DOHH2 (cell line): ENCODE measurements at regions not wholly inside any gene's neighbourhood (a gene's known extent, or its start where the extent isn't known, plus 50 kb on each side); places are given as distances from the start of the nearest gene placed in this dataset.

Experiments used
- H3F3A ChIP-seq: fragments of 200-600 bp; sonication (generic), shearing (Covaris generic); 2 replicates; pipeline ENCODE4 v1.6.0; 2016; ENCODE audit warnings: antibody characterized with exemption, mild to moderate bottlenecking; ENCODE audit not compliant: control insufficient read depth, insufficient read depth
- H3K27ac ChIP-seq: fragments of 200-600 bp; sonication (generic); 2 replicates; pipeline ENCODE4 v1.5.1; 2014; ENCODE audit warnings: low read depth, mild to moderate bottlenecking, low read length, moderate library complexity
- H3K27me3 ChIP-seq: fragments of 200-600 bp; sonication (generic); 2 replicates; pipeline ENCODE4 v1.6.1; 2014; ENCODE audit warnings: mild to moderate bottlenecking, low read length, mixed read lengths; ENCODE audit not compliant: control insufficient read depth
- H3K36me3 ChIP-seq: fragments of 200-600 bp; sonication (generic); 2 replicates; pipeline ENCODE4 v1.6.1; 2014; ENCODE audit warnings: mild to moderate bottlenecking, low read length, moderate library complexity, mixed read lengths; ENCODE audit not compliant: control insufficient read depth
- H3K4me1 ChIP-seq: fragments of 200-600 bp; sonication (generic); 2 replicates; pipeline ENCODE4 v1.6.1; 2014; ENCODE audit warnings: mild to moderate bottlenecking, low read length, mixed read lengths; ENCODE audit not compliant: control insufficient read depth
- H3K4me2 ChIP-seq: fragments of 200-600 bp; sonication (generic); 2 replicates; pipeline ENCODE4 v1.6.0; 2014; ENCODE audit warnings: mild to moderate bottlenecking, low read length, moderate library complexity
- H3K4me3 ChIP-seq: fragments of 200-600 bp; sonication (generic); 2 replicates; pipeline ENCODE4 v1.5.1; 2014; ENCODE audit warnings: mild to moderate bottlenecking, low read length, mixed read lengths
- H3K79me2 ChIP-seq: fragments of 200-600 bp; sonication (generic); 2 replicates; pipeline ENCODE4 v1.6.1; 2014; ENCODE audit warnings: mild to moderate bottlenecking, low read length, mixed read lengths; ENCODE audit not compliant: control insufficient read depth
- H3K9me2 ChIP-seq: fragments of 200-600 bp; sonication (generic); replicated peaks from 2 replicates; pipeline ENCODE4 v1.6.1; 2014; ENCODE audit warnings: mild to moderate bottlenecking, low read length, mixed read lengths; ENCODE audit not compliant: control insufficient read depth
- H3K9me3 ChIP-seq: fragments of 200-600 bp; sonication (generic); 2 replicates; pipeline ENCODE4 v1.6.1; 2014; ENCODE audit warnings: antibody characterized with exemption, low read length, mixed read lengths; ENCODE audit not compliant: control insufficient read depth, insufficient read depth
- H4K20me1 ChIP-seq: fragments of 200-600 bp; sonication (generic); 2 replicates; pipeline ENCODE4 v1.6.0; 2014; ENCODE audit warnings: low read depth, mild to moderate bottlenecking, antibody characterized with exemption, low read length, moderate library complexity; ENCODE audit not compliant: control insufficient read depth, insufficient read depth
- EZH2phosphoT487 ChIP-seq: fragments of 200-600 bp; sonication (generic); IDR thresholded peaks from 2 replicates; pipeline ENCODE4 v1.6.1; 2017; ENCODE audit warnings: borderline replicate concordance, mild to moderate bottlenecking, antibody characterized with exemption, low read length, moderate library complexity, mixed read lengths
- TF ChIP-seq, protein P1 (sequence below): fragments of 200-600 bp; sonication (generic); IDR thresholded peaks from one replicate; pipeline ENCODE4 v1.5.1; 2014; ENCODE audit warnings: antibody characterized with exemption, mild to moderate bottlenecking, low read depth, low read length; ENCODE audit not compliant: poor library complexity, severe bottlenecking

DNA sequence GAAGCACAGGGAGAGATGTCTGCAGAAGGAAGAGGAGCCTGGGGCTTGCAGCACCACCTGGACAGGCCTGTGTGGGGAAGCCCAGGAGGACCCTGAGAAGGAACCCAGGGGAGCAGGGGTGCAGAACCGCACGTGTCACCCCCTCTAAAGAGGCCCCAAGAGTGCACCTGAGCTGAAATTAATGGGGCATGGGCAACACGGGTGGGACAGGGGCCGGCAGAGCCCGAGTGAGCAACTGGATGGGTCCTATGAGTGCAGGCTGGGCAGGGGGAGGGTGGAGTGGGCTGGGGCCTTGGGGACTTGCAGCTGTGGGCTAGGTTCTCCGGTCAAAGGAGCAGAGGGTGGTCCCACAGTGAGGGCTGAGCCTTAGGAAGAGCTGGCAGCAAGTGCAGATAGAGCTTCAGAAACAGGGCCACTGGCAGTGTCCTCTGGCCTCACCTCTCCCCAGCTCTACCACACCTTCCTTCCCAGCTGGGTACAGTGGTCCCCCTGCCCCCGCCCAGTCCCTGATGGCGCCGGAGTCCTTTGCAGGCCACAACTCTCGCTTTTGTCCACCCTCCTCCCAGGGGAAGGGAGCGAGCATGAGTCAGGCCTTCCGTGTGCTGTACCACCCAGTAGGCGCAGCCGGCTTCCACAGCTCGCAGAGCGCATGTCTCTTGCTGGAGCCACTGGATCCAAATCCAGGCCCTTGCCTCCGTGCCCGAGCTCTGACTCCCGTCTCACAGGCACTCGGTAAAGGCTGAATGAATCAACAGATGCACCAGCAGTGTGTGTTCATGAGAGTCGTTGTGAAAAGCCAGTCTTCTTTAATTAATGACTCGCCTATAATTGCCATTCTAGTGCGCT is 131.6 kb downstream of the HMX1 start:
- Histone ChIP-seq H3F3A (no peaks in the 10 kb centered on the region), H3K4me3 (no peak overlapping the region), H3K27ac (no peak overlapping the region), H3K4me2 (no peak overlapping the region), H3K79me2 (no peaks in the 10 kb centered on the region), H3K4me1 (no peaks in the 10 kb centered on the region), H3K9me3 (no peaks in the 10 kb centered on the region), H3K9me2 (no peaks in the 10 kb centered on the region), H3K27me3 (no peaks in the 10 kb centered on the region), H3K36me3 (no peaks in the 10 kb centered on the region), H4K20me1 (no peaks in the 10 kb centered on the region)
- no peak for TF ChIP-seq EZH2phosphoT487
- TF ChIP-seq, protein P1, sequence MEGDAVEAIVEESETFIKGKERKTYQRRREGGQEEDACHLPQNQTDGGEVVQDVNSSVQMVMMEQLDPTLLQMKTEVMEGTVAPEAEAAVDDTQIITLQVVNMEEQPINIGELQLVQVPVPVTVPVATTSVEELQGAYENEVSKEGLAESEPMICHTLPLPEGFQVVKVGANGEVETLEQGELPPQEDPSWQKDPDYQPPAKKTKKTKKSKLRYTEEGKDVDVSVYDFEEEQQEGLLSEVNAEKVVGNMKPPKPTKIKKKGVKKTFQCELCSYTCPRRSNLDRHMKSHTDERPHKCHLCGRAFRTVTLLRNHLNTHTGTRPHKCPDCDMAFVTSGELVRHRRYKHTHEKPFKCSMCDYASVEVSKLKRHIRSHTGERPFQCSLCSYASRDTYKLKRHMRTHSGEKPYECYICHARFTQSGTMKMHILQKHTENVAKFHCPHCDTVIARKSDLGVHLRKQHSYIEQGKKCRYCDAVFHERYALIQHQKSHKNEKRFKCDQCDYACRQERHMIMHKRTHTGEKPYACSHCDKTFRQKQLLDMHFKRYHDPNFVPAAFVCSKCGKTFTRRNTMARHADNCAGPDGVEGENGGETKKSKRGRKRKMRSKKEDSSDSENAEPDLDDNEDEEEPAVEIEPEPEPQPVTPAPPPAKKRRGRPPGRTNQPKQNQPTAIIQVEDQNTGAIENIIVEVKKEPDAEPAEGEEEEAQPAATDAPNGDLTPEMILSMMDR, result no peak

DNA sequence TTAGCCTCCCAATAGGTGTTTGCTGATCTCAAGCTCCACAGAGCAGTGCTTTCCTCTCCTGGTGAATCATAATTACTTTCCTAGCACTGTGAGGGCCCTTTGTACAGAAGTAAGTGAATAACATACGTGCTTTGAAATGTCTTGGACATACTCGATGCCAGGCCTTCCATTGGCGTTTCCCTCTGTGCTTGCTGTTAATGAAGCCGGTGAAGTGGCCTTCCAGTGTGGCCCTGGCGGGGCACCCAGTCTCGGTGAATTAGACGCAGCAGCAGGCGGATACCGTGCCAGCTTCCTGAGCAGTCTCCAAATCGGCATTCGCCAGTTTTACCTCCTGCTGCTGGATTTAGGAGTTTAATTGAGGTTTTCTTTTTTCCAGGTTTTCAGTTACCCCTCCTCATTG is 132.3 kb downstream of the HMX1 start:
- Histone ChIP-seq H3K27ac (no peak overlapping the region), H3K9me2 (no peaks in the 10 kb centered on the region), H3K79me2 (no peaks in the 10 kb centered on the region), H3K27me3 (no peaks in the 10 kb centered on the region), H3K4me1 (no peaks in the 10 kb centered on the region), H3K36me3 (no peaks in the 10 kb centered on the region), H3K4me2 (no peak overlapping the region), H4K20me1 (no peaks in the 10 kb centered on the region), H3K4me3 (no peak overlapping the region), H3K9me3 (no peaks in the 10 kb centered on the region), H3F3A (no peaks in the 10 kb centered on the region)
- TF ChIP-seq, protein P1, result no peak
- no peak for TF ChIP-seq EZH2phosphoT487

DNA sequence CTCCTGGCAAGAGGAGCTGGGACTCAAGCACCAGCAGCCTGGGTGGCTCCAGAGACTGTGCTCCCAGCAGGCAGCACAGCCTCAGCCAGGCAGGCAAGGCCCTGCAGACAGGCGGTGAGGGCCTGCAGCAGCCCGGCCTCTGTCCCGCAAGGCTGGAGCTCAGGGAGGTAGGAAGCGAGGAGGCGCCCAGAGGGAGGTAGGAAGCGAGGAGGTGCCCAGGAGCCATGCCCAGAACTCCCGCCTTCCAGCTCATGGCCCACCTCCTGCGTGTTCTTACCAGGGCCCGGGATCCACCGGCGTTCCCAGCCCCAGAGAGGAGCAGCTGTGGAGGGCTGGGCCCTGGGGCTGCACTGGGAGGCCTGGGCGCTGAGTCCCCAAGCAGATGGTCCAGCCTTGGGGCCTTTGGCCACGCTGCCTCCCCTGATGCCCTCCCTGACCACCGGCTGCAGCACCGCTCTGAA is 133.1 kb downstream of the HMX1 start:
- Histone ChIP-seq H3K4me2 (no peak overlapping the region), H3K9me3 (no peaks in the 10 kb centered on the region), H3F3A (no peaks in the 10 kb centered on the region), H3K27ac (no peak overlapping the region), H3K79me2 (no peaks in the 10 kb centered on the region), H4K20me1 (no peaks in the 10 kb centered on the region), H3K27me3 (no peaks in the 10 kb centered on the region), H3K36me3 (no peaks in the 10 kb centered on the region), H3K4me3 (no peak overlapping the region), H3K9me2 (no peaks in the 10 kb centered on the region), H3K4me1 (no peaks in the 10 kb centered on the region)
- no peak for TF ChIP-seq EZH2phosphoT487
- TF ChIP-seq, protein P1, result no peak
